ENCODE measurements at regions not wholly inside any gene's neighbourhood (a gene's known extent, or its start where the extent isn't known, plus 50 kb on each side); places are given as distances from the start of the nearest gene placed in this dataset.

GRCh38 chr7:13777242-13777641, 212.2 kb downstream of the ETV1 start:
- Histone ChIP-seq H3K4me2 (ENCODE audit: low read length) (no peak overlapping the region), H3K4me3 (replicated peaks in 1 of 2; ENCODE audit: low read depth in 1 of 2, low read length in 2 of 2) (no peak overlapping the region), H3K9me2 (ENCODE audit: insufficient read depth) (no peaks in the 10 kb centered on the region), H3K27me3 (ENCODE audit: insufficient read depth, low read length) (no peaks in the 10 kb centered on the region), H3K27ac (ENCODE audit: low read depth, low read length) (no peak overlapping the region), H3K9me3 (ENCODE audit: control insufficient read depth in 1 of 2, insufficient read depth in 1 of 2, low read depth in 1 of 2, low read length in 2 of 2) (no peaks in the 10 kb centered on the region), H3K36me3 (ENCODE audit: control insufficient read depth in 1 of 2, insufficient read depth in 2 of 2, low read length in 2 of 2) (no peaks in the 10 kb centered on the region), H3K9ac (ENCODE audit: low read length) (no peak overlapping the region), H3K4me1 (ENCODE audit: control insufficient read depth in 1 of 2, insufficient read depth in 2 of 2, low read length in 2 of 2) (peaks cover 8 to 20% of the 10 kb centered on the region in 2 experiments; a peak in 3 of 4 replicates), H3K79me2 (ENCODE audit: insufficient read depth, low read length) (no peaks in the 10 kb centered on the region), H4K20me1 (ENCODE audit: insufficient read depth) (no peaks in the 10 kb centered on the region), H2AFZ (ENCODE audit: low read depth, low read length, poor library complexity, severe bottlenecking) (no peak overlapping the region)
- no peak for ATAC-seq
- ChIA-PET POLR2A (no interaction called here), CTCF (no interaction called here), RAD21 (ENCODE audit: low non-redundant PET in 1 of 2, low total read pairs in 2 of 2, uncharacterized antibody in 2 of 2, unreplicated experiment in 2 of 2) (no interaction called here)
- TF ChIP-seq ELF1 (IDR thresholded peaks at IDR 0.05; ENCODE audit: borderline replicate concordance, low read depth) = no peak
- no peak for TF ChIP-seq CBX3 (IDR thresholded peaks at IDR 0.05; ENCODE audit: low read depth)
- TF ChIP-seq CEBPB (IDR thresholded peaks at IDR 0.05; ENCODE audit: low read depth) = 0 out of 2 replicates have a peak, but pooled peaks have one; percentile 26
- TF ChIP-seq SP1 (IDR thresholded peaks at IDR 0.05; ENCODE audit: low read depth) = no peak
- TF ChIP-seq EZH2 (IDR thresholded peaks at IDR 0.05) = no peak
- TF ChIP-seq, protein P1, sequence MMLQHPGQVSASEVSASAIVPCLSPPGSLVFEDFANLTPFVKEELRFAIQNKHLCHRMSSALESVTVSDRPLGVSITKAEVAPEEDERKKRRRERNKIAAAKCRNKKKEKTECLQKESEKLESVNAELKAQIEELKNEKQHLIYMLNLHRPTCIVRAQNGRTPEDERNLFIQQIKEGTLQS (IDR thresholded peaks at IDR 0.05) = no peak
- no TSS peak for BruUV-seq (replicated peaks)
- DNase-seq (ENCODE audit: low read depth, low spot score) = no peak
- intact Hi-C loops (cut with micrococcal nuclease) = no loop called here

DNA sequence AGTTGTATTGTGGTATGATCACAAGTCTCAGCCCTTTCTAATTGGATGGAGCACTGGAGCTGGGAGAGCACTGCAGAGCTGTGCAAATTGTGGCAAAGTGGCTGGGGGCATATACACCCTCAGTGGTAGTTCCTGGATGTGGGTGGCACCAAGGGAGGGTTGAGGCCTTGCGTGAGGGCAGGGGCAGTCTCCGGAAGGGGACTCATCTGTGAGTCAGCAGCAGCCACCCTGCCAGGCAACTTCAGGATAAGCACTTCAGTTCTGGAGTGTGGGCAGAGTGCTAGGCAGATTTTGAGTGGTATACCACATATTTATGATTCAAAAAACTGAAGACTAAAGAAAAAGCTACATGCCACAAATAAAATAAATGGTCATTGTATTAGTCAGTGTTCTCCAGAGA, 210.5 kb downstream of the ETV1 start:
- Histone ChIP-seq H3K36me3 (ENCODE audit: control insufficient read depth in 1 of 2, insufficient read depth in 2 of 2, low read length in 2 of 2) (no peaks in the 10 kb centered on the region), H3K4me2 (ENCODE audit: low read length) (peak overlapping the region; percentile 67), H3K4me3 (replicated peaks in 1 of 2; ENCODE audit: low read depth in 1 of 2, low read length in 2 of 2) (peak overlapping the region in 1 of 2 experiments; percentile 3; a peak in 1 of 4 replicates), H3K27ac (ENCODE audit: low read depth, low read length) (peak overlapping the region; percentile 9; the same call in 1 of the 2 replicates), H3K4me1 (ENCODE audit: control insufficient read depth in 1 of 2, insufficient read depth in 2 of 2, low read length in 2 of 2) (peaks cover 8 to 20% of the 10 kb centered on the region in 2 experiments; a peak in 3 of 4 replicates), H3K9me2 (ENCODE audit: insufficient read depth) (no peaks in the 10 kb centered on the region), H3K9me3 (ENCODE audit: control insufficient read depth in 1 of 2, insufficient read depth in 1 of 2, low read depth in 1 of 2, low read length in 2 of 2) (no peaks in the 10 kb centered on the region), H3K79me2 (ENCODE audit: insufficient read depth, low read length) (no peaks in the 10 kb centered on the region), H3K9ac (ENCODE audit: low read length) (no peak overlapping the region), H4K20me1 (ENCODE audit: insufficient read depth) (no peaks in the 10 kb centered on the region), H3K27me3 (ENCODE audit: insufficient read depth, low read length) (no peaks in the 10 kb centered on the region), H2AFZ (ENCODE audit: low read depth, low read length, poor library complexity, severe bottlenecking) (peak overlapping the region; percentile 93)
- ATAC-seq = peak; percentile 94
- no TSS peak for BruUV-seq (replicated peaks)
- ChIA-PET RAD21 (ENCODE audit: low non-redundant PET in 1 of 2, low total read pairs in 2 of 2, uncharacterized antibody in 2 of 2, unreplicated experiment in 2 of 2) (no interaction called here), POLR2A (interaction anchor here (0.7 kb wide), 1 partner anchor 93 kb away, joined by 3 read pairs; no protein-coding TSS in a partner anchor), CTCF (no interaction called here)
- TF ChIP-seq CEBPB (IDR thresholded peaks at IDR 0.05; ENCODE audit: low read depth) (peak; percentile 37; the same call in 1 of the 2 replicates), EGR1 (IDR thresholded peaks at IDR 0.05; ENCODE audit: low read depth) (peak; percentile 41; the same call in 1 of the 2 replicates), FOSL1 (IDR thresholded peaks at IDR 0.05; ENCODE audit: low read depth) (peak; percentile 95), YY1 (IDR thresholded peaks at IDR 0.05; ENCODE audit: extremely low read depth, insufficient replicate concordance, low read depth, low read length) (no peak), RAD21 (IDR thresholded peaks at IDR 0.05; ENCODE audit: low read depth) (peak; percentile 6; the same call in 1 of the 2 replicates), EZH2phosphoT487 (IDR thresholded peaks at IDR 0.05; ENCODE audit: borderline replicate concordance) (no peak), SP1 (IDR thresholded peaks at IDR 0.05; ENCODE audit: low read depth) (peak; percentile 87), TCF7L2 (IDR thresholded peaks at IDR 0.05; ENCODE audit: borderline replicate concordance, extremely low read depth, insufficient read depth, insufficient read length) (peak; percentile 14), CBX3 (IDR thresholded peaks at IDR 0.05; ENCODE audit: low read depth) (peak; percentile 78; the same call in 1 of the 2 replicates), ELF1 (IDR thresholded peaks at IDR 0.05; ENCODE audit: borderline replicate concordance, low read depth) (peak; percentile 31; the same call in 1 of the 2 replicates), JUND (IDR thresholded peaks at IDR 0.05) (peak; percentile 87)
- TF ChIP-seq, protein P2, sequence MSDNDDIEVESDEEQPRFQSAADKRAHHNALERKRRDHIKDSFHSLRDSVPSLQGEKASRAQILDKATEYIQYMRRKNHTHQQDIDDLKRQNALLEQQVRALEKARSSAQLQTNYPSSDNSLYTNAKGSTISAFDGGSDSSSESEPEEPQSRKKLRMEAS (IDR thresholded peaks at IDR 0.05) = peak; percentile 48; the same call in 1 of the 2 replicates
- TF ChIP-seq, protein P3, sequence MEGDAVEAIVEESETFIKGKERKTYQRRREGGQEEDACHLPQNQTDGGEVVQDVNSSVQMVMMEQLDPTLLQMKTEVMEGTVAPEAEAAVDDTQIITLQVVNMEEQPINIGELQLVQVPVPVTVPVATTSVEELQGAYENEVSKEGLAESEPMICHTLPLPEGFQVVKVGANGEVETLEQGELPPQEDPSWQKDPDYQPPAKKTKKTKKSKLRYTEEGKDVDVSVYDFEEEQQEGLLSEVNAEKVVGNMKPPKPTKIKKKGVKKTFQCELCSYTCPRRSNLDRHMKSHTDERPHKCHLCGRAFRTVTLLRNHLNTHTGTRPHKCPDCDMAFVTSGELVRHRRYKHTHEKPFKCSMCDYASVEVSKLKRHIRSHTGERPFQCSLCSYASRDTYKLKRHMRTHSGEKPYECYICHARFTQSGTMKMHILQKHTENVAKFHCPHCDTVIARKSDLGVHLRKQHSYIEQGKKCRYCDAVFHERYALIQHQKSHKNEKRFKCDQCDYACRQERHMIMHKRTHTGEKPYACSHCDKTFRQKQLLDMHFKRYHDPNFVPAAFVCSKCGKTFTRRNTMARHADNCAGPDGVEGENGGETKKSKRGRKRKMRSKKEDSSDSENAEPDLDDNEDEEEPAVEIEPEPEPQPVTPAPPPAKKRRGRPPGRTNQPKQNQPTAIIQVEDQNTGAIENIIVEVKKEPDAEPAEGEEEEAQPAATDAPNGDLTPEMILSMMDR (IDR thresholded peaks at IDR 0.05 in 2 of 3, conservative IDR thresholded peaks at IDR 0.05 in 1 of 3; ENCODE audit: borderline replicate concordance in 1 of 3, insufficient read depth in 1 of 3, low read depth in 2 of 3, low read length in 2 of 3) = no peak
- TF ChIP-seq, protein P1 (IDR thresholded peaks at IDR 0.05) = no peak; the same call in 1 of the 2 replicates
- intact Hi-C loops (cut with micrococcal nuclease) = no loop called here
- peak; percentile 61 for DNase-seq (ENCODE audit: low read depth, low spot score)

Data from HCT116 (cell line).